Left renal pelvis (tissue), 4 donors: ENCODE measurements at regions not wholly inside any gene's neighbourhood (a gene's known extent, or its start where the extent isn't known, plus 50 kb on each side); places are given as distances from the start of the nearest gene placed in this dataset.

Source experiments
- DNase-seq, 4 donors: peaks; one replicate each; pipeline ENCODE4 v3.0.0-alpha.2; 2013; ENCODE audit warnings: low read depth in 4 of 4, low spot score in 3 of 4

GRCh38 chr12:28876196-28876798, 272.8 kb upstream of the FAR2 start:
- DNase-seq = no peak

- no peak for DNase-seq
These were observed 271.2 kb upstream of the FAR2 start for GRCh38 chr12:28877854-28878253.

- no peak for DNase-seq
These were observed 270.4 kb upstream of the FAR2 start for GRCh38 chr12:28878629-28879028.

- no peak for DNase-seq
These were observed 269.7 kb upstream of the FAR2 start for GRCh38 chr12:28879379-28879778.

GRCh38 chr12:28882444-28882843, 266.6 kb upstream of the FAR2 start:
- DNase-seq = no peak

GRCh38 chr12:28883406-28883997, 265.6 kb upstream of the FAR2 start:
- no peak for DNase-seq

GRCh38 chr12:28884904-28885679, 264.0 kb upstream of the FAR2 start:
- no peak for DNase-seq

GRCh38 chr12:28885928-28886327, 263.1 kb upstream of the FAR2 start:
- DNase-seq = no peak

- DNase-seq = no peak
These were observed 261.6 kb upstream of the FAR2 start for GRCh38 chr12:28887461-28887990.

GRCh38 chr12:28890664-28891063, 258.4 kb upstream of the FAR2 start:
- no peak for DNase-seq

- DNase-seq = no peak
These were observed 258.0 kb upstream of the FAR2 start for GRCh38 chr12:28891126-28891525.

GRCh38 chr12:28893365-28893764, 255.7 kb upstream of the FAR2 start:
- no peak for DNase-seq

- no peak for DNase-seq
These were observed 255.2 kb upstream of the FAR2 start for GRCh38 chr12:28893856-28894255.

- DNase-seq = no peak
These were observed 252.7 kb upstream of the FAR2 start for GRCh38 chr12:28896421-28896820.

- DNase-seq = no peak
These were observed 251.0 kb upstream of the FAR2 start for GRCh38 chr12:28898038-28898437.

- no peak for DNase-seq
These were observed 249.1 kb upstream of the FAR2 start for GRCh38 chr12:28899951-28900350.

- no peak for DNase-seq
These were observed 243.7 kb upstream of the FAR2 start for GRCh38 chr12:28905220-28905955.

- no peak for DNase-seq
These were observed 240.4 kb upstream of the FAR2 start for GRCh38 chr12:28908646-28909045.

GRCh38 chr12:28909291-28909690, 239.8 kb upstream of the FAR2 start:
- no peak for DNase-seq

GRCh38 chr12:28925719-28926376, 223.2 kb upstream of the FAR2 start:
- no peak for DNase-seq

- DNase-seq = no peak
These were observed 218.4 kb upstream of the FAR2 start for GRCh38 chr12:28930704-28931103.
